Mesenchymal stem cell (in vitro differentiated cells and primary cell): ENCODE measurements at regions not wholly inside any gene's neighbourhood (a gene's known extent, or its start where the extent isn't known, plus 50 kb on each side); places are given as distances from the start of the nearest gene placed in this dataset.

Experiments
- DNase-seq: peaks from one replicate; pipeline ENCODE4 v3.0.0-alpha.2; 2013
- H2AFZ ChIP-seq: one replicate; pipeline ENCODE4 v1.6.1; 2013; ENCODE audit warnings: low read depth, mild to moderate bottlenecking, control low read depth, inconsistent platforms, low read length, moderate library complexity
- H2AK5ac ChIP-seq: 2 replicates; pipeline ENCODE4 v1.6.1; 2013; ENCODE audit warnings: low read length, moderate library complexity, mild to moderate bottlenecking, inconsistent platforms; ENCODE audit not compliant: severe bottlenecking
- H2BK120ac ChIP-seq: one replicate; pipeline ENCODE4 v1.6.1; 2013; ENCODE audit warnings: low read depth, mild to moderate bottlenecking, inconsistent platforms, low read length, moderate library complexity
- H2BK12ac ChIP-seq, 2 experiments: one replicate each; pipeline ENCODE4 v1.6.1; 2013; ENCODE audit warnings: inconsistent platforms in 2 of 2, low read length in 2 of 2, mild to moderate bottlenecking in 2 of 2, moderate library complexity in 2 of 2, control low read depth in 1 of 2
- H2BK15ac ChIP-seq: one replicate; pipeline ENCODE4 v1.6.1; 2013; ENCODE audit warnings: mild to moderate bottlenecking, low read depth, inconsistent platforms; ENCODE audit not compliant: poor library complexity, severe bottlenecking
- H2BK5ac ChIP-seq: 2 replicates; pipeline ENCODE4 v1.6.1; 2013; ENCODE audit warnings: low read depth, mild to moderate bottlenecking, low read length, control low read depth, inconsistent platforms; ENCODE audit not compliant: poor library complexity, severe bottlenecking
- H3K14ac ChIP-seq, 2 experiments: one replicate each; pipeline ENCODE4 v1.6.1; 2013; ENCODE audit warnings: inconsistent platforms in 2 of 2, low read length in 2 of 2, control low read depth in 1 of 2, mild to moderate bottlenecking in 1 of 2, moderate library complexity in 1 of 2
- H3K18ac ChIP-seq, 2 experiments: one replicate each; pipeline ENCODE4 v1.6.1; 2013; ENCODE audit warnings: inconsistent platforms in 2 of 2, low read length in 2 of 2, control low read depth in 1 of 2, low read depth in 1 of 2, mild to moderate bottlenecking in 1 of 2
- H3K23ac ChIP-seq, 2 experiments: one replicate each; pipeline ENCODE4 v1.6.1; 2013; ENCODE audit warnings: inconsistent platforms in 2 of 2, low read length in 2 of 2, mild to moderate bottlenecking in 2 of 2, moderate library complexity in 2 of 2, control low read depth in 1 of 2
- H3K27ac ChIP-seq: 2 replicates; pipeline ENCODE4 v1.5.1; 2013; ENCODE audit warnings: mild to moderate bottlenecking, moderate library complexity, low read length, control low read depth, inconsistent platforms; ENCODE audit not compliant: poor library complexity, severe bottlenecking
- H3K27me3 ChIP-seq, 2 experiments: 2 replicates each; pipeline versions ENCODE4 v1.6.1 to v1.7.0; 2013; ENCODE audit warnings: low read length in 2 of 2, mild to moderate bottlenecking in 2 of 2, moderate library complexity in 2 of 2, control low read depth in 1 of 2, inconsistent platforms in 1 of 2; ENCODE audit not compliant: control insufficient read depth in 1 of 2, insufficient read depth in 1 of 2
- H3K36me3 ChIP-seq, 2 experiments: 2 replicates each; pipeline versions ENCODE4 v1.6.1 to v1.7.0; 2013; ENCODE audit warnings: low read length in 2 of 2, control low read depth in 1 of 2, inconsistent platforms in 1 of 2, low read depth in 1 of 2, mild to moderate bottlenecking in 1 of 2; ENCODE audit not compliant: insufficient read depth in 2 of 2, control insufficient read depth in 1 of 2
- H3K4ac ChIP-seq, 2 experiments: one replicate each; pipeline ENCODE4 v1.6.1; 2013; ENCODE audit warnings: inconsistent platforms in 2 of 2, low read length in 2 of 2, mild to moderate bottlenecking in 2 of 2, moderate library complexity in 2 of 2, control low read depth in 1 of 2, low read depth in 1 of 2
- H3K4me1 ChIP-seq: 2 replicates; pipeline ENCODE4 v1.6.1; 2013; ENCODE audit warnings: low read depth, low read length, control low read depth; ENCODE audit not compliant: control insufficient read depth, insufficient read depth
- H3K4me2 ChIP-seq: 2 replicates; pipeline ENCODE4 v1.6.1; 2013; ENCODE audit warnings: low read length, mild to moderate bottlenecking, inconsistent platforms; ENCODE audit not compliant: poor library complexity, severe bottlenecking
- H3K4me3 ChIP-seq, 2 experiments: 2 replicates each; pipeline versions ENCODE4 v1.5.1 to v1.7.0; 2013; ENCODE audit warnings: low read length in 2 of 2, mild to moderate bottlenecking in 2 of 2, control low read depth in 1 of 2, low read depth in 1 of 2; ENCODE audit not compliant: insufficient read depth in 1 of 2
- H3K79me1 ChIP-seq: replicated peaks from 2 replicates; pipeline ENCODE4 v1.6.1; 2013; ENCODE audit warnings: mild to moderate bottlenecking, control low read depth, low read length, inconsistent platforms; ENCODE audit not compliant: poor library complexity, severe bottlenecking
- H3K9ac ChIP-seq: 2 replicates; pipeline ENCODE4 v1.7.0; 2013; ENCODE audit warnings: mild to moderate bottlenecking, low read length, moderate library complexity
- H3K9me3 ChIP-seq: 2 replicates; pipeline ENCODE4 v1.7.0; 2013; ENCODE audit warnings: mild to moderate bottlenecking, low read length; ENCODE audit not compliant: control insufficient read depth
- H4K8ac ChIP-seq: one replicate; pipeline ENCODE4 v1.6.1; 2013; ENCODE audit warnings: inconsistent platforms, mild to moderate bottlenecking, low read length, moderate library complexity
- H4K91ac ChIP-seq: one replicate; pipeline ENCODE4 v1.6.1; 2013; ENCODE audit warnings: mild to moderate bottlenecking, low read length, inconsistent platforms
- WGBS: methylation state at CpG from one replicate; pipeline ENCODE4 v1.1.7; 2013; ENCODE audit warnings: mixed read lengths; 5-methylcytosine and 5-hydroxymethylcytosine counted together

- H3K27ac ChIP-seq, result no peak overlapping the region
- WGBS, result 89% methylated on average over 7 of the region's 7 CpGs
- no peak overlapping the region for H2BK12ac ChIP-seq
- H3K18ac ChIP-seq, result no peak overlapping the region
- no peak overlapping the region for H3K4ac ChIP-seq
- no peak overlapping the region for H4K8ac ChIP-seq
- no peak overlapping the region for H3K14ac ChIP-seq
- H2AK5ac ChIP-seq, result no peak overlapping the region
- H3K4me1 ChIP-seq, result peaks cover 11% of the 10 kb centered on the region
- peak overlapping the region in 1 of 2 experiments; percentile 9 for H3K4me3 ChIP-seq
- no peaks in the 10 kb centered on the region for H3K79me1 ChIP-seq
- no peak overlapping the region for H3K4me2 ChIP-seq
- H3K9ac ChIP-seq, result no peak overlapping the region
- H2AFZ ChIP-seq, result no peak overlapping the region
- no peak overlapping the region for H2BK5ac ChIP-seq
- H3K27me3 ChIP-seq, result peaks cover 5 to 12% of the 10 kb centered on the region in 2 experiments
- no peaks in the 10 kb centered on the region for H3K9me3 ChIP-seq
- H3K23ac ChIP-seq, result no peak overlapping the region
- no peak overlapping the region for H2BK15ac ChIP-seq
- no peak overlapping the region for H4K91ac ChIP-seq
- no peaks in the 10 kb centered on the region for H3K36me3 ChIP-seq
- no peak overlapping the region for H2BK120ac ChIP-seq
- no peak for DNase-seq
Observed at GRCh38 chr2:75428646-75429443, 131.9 kb downstream of the EVA1A start.

- 94% methylated on average over 2 of the region's 2 CpGs for WGBS
- Histone ChIP-seq H3K9ac (no peak overlapping the region), H3K27ac (no peak overlapping the region)
Observed at GRCh38 chr2:75428060-75428459, 132.7 kb downstream of the EVA1A start.

GRCh38 chr2:75424936-75425619 is 135.7 kb downstream of the EVA1A start:
- H4K91ac ChIP-seq, result no peak overlapping the region
- no peak overlapping the region for H3K4me3 ChIP-seq

More at GRCh38 chr2:75428060-75428459, 132.7 kb downstream of the EVA1A start:
- H3K18ac ChIP-seq, result no peak overlapping the region
- H3K4me3 ChIP-seq, result no peak overlapping the region
- H3K9me3 ChIP-seq, result no peaks in the 10 kb centered on the region
- H3K4me1 ChIP-seq, result peaks cover 8% of the 10 kb centered on the region
- H2AK5ac ChIP-seq, result no peak overlapping the region
- H3K4me2 ChIP-seq, result no peak overlapping the region
- H4K8ac ChIP-seq, result no peak overlapping the region
- no peak for DNase-seq
- H3K4ac ChIP-seq, result no peak overlapping the region
- no peaks in the 10 kb centered on the region for H3K79me1 ChIP-seq
- no peak overlapping the region for H4K91ac ChIP-seq
- no peak overlapping the region for H2BK5ac ChIP-seq
- no peak overlapping the region for H2BK120ac ChIP-seq
- H2BK15ac ChIP-seq, result no peak overlapping the region
- no peak overlapping the region for H3K23ac ChIP-seq
- no peak overlapping the region for H2BK12ac ChIP-seq
- no peak overlapping the region for H2AFZ ChIP-seq
- no peak overlapping the region for H3K14ac ChIP-seq
- H3K27me3 ChIP-seq, result peaks cover 5 to 13% of the 10 kb centered on the region in 2 experiments
- no peaks in the 10 kb centered on the region for H3K36me3 ChIP-seq

GRCh38 chr2:75421986-75422385 is 138.8 kb downstream of the EVA1A start:
- H2AK5ac ChIP-seq, result no peak overlapping the region
- H3K9me3 ChIP-seq, result no peaks in the 10 kb centered on the region
- no peak overlapping the region for H3K9ac ChIP-seq
- no peak overlapping the region for H2AFZ ChIP-seq
- no peak overlapping the region for H3K4ac ChIP-seq
- no peak overlapping the region for H3K27ac ChIP-seq
- H4K8ac ChIP-seq, result no peak overlapping the region
- H2BK5ac ChIP-seq, result no peak overlapping the region
- DNase-seq, result no peak
- no peak overlapping the region for H3K14ac ChIP-seq
- no peak overlapping the region for H3K4me2 ChIP-seq
- H3K27me3 ChIP-seq, result peaks cover 9 to 23% of the 10 kb centered on the region in 2 experiments
- peaks cover 5% of the 10 kb centered on the region for H3K4me1 ChIP-seq
- H3K23ac ChIP-seq, result no peak overlapping the region
- no peak overlapping the region for H3K18ac ChIP-seq
- H3K4me3 ChIP-seq, result no peak overlapping the region
- WGBS, result 100% methylated on average over 1 of the region's 1 CpG
- H2BK15ac ChIP-seq, result no peak overlapping the region
- no peak overlapping the region for H2BK12ac ChIP-seq
- no peaks in the 10 kb centered on the region for H3K36me3 ChIP-seq
- H3K79me1 ChIP-seq, result no peaks in the 10 kb centered on the region
- H4K91ac ChIP-seq, result no peak overlapping the region
- no peak overlapping the region for H2BK120ac ChIP-seq

More at GRCh38 chr2:75424936-75425619, 135.7 kb downstream of the EVA1A start:
- Histone ChIP-seq H4K8ac (no peak overlapping the region), H2BK15ac (no peak overlapping the region), H2AK5ac (no peak overlapping the region), H2BK12ac (peak overlapping the region in 1 of 2 experiments; percentile 24), H3K9me3 (no peaks in the 10 kb centered on the region), H3K27ac (no peak overlapping the region), H3K9ac (no peak overlapping the region), H3K14ac (peak overlapping the region in 1 of 2 experiments; percentile 51), H2BK120ac (no peak overlapping the region), H3K4me1 (peaks cover 5% of the 10 kb centered on the region), H3K18ac (no peak overlapping the region), H3K27me3 (peaks cover 9 to 16% of the 10 kb centered on the region in 2 experiments), H2AFZ (no peak overlapping the region), H3K4me2 (no peak overlapping the region), H3K23ac (no peak overlapping the region), H3K79me1 (no peaks in the 10 kb centered on the region), H3K36me3 (no peaks in the 10 kb centered on the region), H3K4ac (no peak overlapping the region), H2BK5ac (no peak overlapping the region)
- DNase-seq, result no peak
- 53% methylated on average over 4 of the region's 4 CpGs for WGBS
